Stimulated activated CD4-positive, alpha-beta T cell treated with anti-CD3 and anti-CD28 coated beads, Interleukin-2, amount 100 ng/mL, for 48 hours (primary cell): ENCODE measurements at regions not wholly inside any gene's neighbourhood (a gene's known extent, or its start where the extent isn't known, plus 50 kb on each side); places are given as distances from the start of the nearest gene placed in this dataset.
"Not testable (repeated sequence)": the region's sequence is repeated elsewhere in the genome, so short reads cannot be mapped to it uniquely, and the experiment has no call there.

ENCODE experiments used
- DNase-seq, 2 donors: peaks; one replicate each; pipeline ENCODE4 v3.0.0-alpha.2; 2020

- DNase-seq: peak; percentile 77 to 81
These were observed 166.4 kb upstream of the ZNF337 start for GRCh38 chr20:25862967-25863530.

GRCh38 chr20:25860531-25861150, 164.0 kb upstream of the ZNF337 start:
- no peak for DNase-seq

GRCh38 chr20:25859649-25860530, 163.2 kb upstream of the ZNF337 start:
- peak; percentile 65 to 66 for DNase-seq

- DNase-seq: no peak
These were observed 162.1 kb upstream of the ZNF337 start for GRCh38 chr20:25858495-25859425.

GRCh38 chr20:25857091-25857788, 160.6 kb upstream of the ZNF337 start:
- not testable (repeated sequence) for DNase-seq

- DNase-seq: no peak
These were observed 159.7 kb upstream of the ZNF337 start for GRCh38 chr20:25856256-25856884.

GRCh38 chr20:25855451-25856156, 159.0 kb upstream of the ZNF337 start:
- DNase-seq: not testable (repeated sequence)

- DNase-seq: not testable (repeated sequence)
These were observed 158.0 kb upstream of the ZNF337 start for GRCh38 chr20:25854666-25855065.

GRCh38 chr20:25853718-25854388, 157.2 kb upstream of the ZNF337 start:
- DNase-seq: peak; percentile 70 to 73

- DNase-seq: not testable (repeated sequence)
These were observed 156.5 kb upstream of the ZNF337 start for GRCh38 chr20:25852968-25853717.

- not testable (repeated sequence) for DNase-seq
These were observed 153.5 kb upstream of the ZNF337 start for GRCh38 chr20:25850133-25850532.

GRCh38 chr20:25848222-25848621, 151.6 kb upstream of the ZNF337 start:
- no peak for DNase-seq

- DNase-seq: not testable (repeated sequence)
These were observed 148.0 kb upstream of the ZNF337 start for GRCh38 chr20:25844640-25845039.

GRCh38 chr20:25813511-25813910, 116.9 kb upstream of the ZNF337 start:
- not testable (repeated sequence) for DNase-seq

GRCh38 chr20:25798174-25798993, 101.7 kb upstream of the ZNF337 start:
- not testable (repeated sequence) for DNase-seq

GRCh38 chr20:25797062-25797461, 100.4 kb upstream of the ZNF337 start:
- not testable (repeated sequence) for DNase-seq

GRCh38 chr20:25777241-25777640, 80.6 kb upstream of the ZNF337 start:
- DNase-seq: not testable (repeated sequence)

- DNase-seq: not testable (repeated sequence)
These were observed 78.1 kb upstream of the ZNF337 start for GRCh38 chr20:25774711-25775110.
